ENCODE measurements at regions not wholly inside any gene's neighbourhood (a gene's known extent, or its start where the extent isn't known, plus 50 kb on each side); places are given as distances from the start of the nearest gene placed in this dataset.
A peak's percentile ranks its signal among the peaks of the same experiment; 100 is the strongest.

DNA sequence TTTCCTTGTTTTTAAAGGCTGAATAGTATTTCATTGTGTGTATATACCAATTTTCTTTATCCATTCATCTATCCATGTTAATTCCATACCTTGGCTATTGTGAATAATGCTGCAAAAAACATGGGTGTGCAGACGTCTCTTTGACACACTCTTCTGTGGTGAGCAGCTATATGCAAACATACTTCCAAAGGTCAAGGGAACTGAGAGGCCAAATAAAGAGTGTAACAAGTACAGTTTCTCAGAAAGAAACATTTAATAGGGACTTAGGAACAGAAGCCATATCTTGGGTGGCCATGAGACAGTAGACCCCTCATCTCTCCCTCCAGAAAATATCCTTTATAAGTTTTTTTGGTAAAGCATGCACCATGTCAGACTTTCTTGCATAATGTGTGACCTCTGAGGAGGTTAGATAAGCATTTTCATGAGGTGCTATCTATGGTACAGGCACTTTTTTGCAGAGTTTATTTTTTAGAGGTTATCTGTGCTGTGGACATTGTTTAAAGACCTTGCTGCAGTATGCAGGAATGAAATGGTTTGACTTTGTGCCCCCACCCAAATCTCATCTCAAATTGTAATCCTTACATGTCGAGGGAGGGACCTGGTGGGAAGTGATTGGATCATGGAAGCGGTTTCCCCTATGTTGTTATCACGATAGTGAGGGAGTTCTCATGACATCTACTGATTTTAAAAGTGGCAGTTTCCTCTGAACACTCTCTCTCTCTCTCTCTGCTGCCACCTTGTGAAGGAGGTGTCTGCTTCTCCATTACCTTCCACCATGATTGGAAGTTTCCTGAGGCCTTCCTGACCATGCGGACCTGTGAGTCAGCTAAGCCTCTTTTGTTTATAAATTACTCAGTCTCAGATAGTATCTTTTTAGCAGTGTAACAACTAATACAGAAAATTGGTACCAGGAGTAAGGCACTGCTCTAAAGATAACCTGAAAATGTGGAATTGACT, 1202.3 kb downstream of the GALC start:
- DNase-seq: peak; percentile 56
- Mint-ChIP-seq H3K4me1 (no peaks in the 10 kb centered on the region), H3K36me3 (ENCODE audit: low read depth) (peaks cover 7% of the 10 kb centered on the region), H3K27me3 (ENCODE audit: insufficient read depth) (no peaks in the 10 kb centered on the region), H3K4me3 (no peak overlapping the region), H3K9me3 (peaks cover 20% of the 10 kb centered on the region), H3K27ac (no peak overlapping the region)
- Histone ChIP-seq H3K27me3 (ENCODE audit: control insufficient read depth, insufficient read depth, low read length, poor library complexity, severe bottlenecking) (no peaks in the 10 kb centered on the region), H3K9me3 (ENCODE audit: control insufficient read depth, low read length) (peaks cover 17% of the 10 kb centered on the region), H3K4me3 (ENCODE audit: low read length) (no peak overlapping the region), H3K27ac (ENCODE audit: low read depth, low read length) (no peak overlapping the region), H3K4me1 (ENCODE audit: control insufficient read depth, insufficient read depth, low read length) (no peaks in the 10 kb centered on the region), H3K36me3 (ENCODE audit: control insufficient read depth, insufficient read depth, low read length) (no peaks in the 10 kb centered on the region), H3K9ac (ENCODE audit: extremely low read depth, low read length, poor library complexity, severe bottlenecking) (no peak overlapping the region)
- WGBS, 2 experiments (ENCODE audit: insufficient coverage in 1 of 2, insufficient read length in 1 of 2): 92% methylated on average over 5 of the region's 5 CpGs; no CpG with 5 or more reads in 1 of the 2 experiments
- TF ChIP-seq, protein P1, sequence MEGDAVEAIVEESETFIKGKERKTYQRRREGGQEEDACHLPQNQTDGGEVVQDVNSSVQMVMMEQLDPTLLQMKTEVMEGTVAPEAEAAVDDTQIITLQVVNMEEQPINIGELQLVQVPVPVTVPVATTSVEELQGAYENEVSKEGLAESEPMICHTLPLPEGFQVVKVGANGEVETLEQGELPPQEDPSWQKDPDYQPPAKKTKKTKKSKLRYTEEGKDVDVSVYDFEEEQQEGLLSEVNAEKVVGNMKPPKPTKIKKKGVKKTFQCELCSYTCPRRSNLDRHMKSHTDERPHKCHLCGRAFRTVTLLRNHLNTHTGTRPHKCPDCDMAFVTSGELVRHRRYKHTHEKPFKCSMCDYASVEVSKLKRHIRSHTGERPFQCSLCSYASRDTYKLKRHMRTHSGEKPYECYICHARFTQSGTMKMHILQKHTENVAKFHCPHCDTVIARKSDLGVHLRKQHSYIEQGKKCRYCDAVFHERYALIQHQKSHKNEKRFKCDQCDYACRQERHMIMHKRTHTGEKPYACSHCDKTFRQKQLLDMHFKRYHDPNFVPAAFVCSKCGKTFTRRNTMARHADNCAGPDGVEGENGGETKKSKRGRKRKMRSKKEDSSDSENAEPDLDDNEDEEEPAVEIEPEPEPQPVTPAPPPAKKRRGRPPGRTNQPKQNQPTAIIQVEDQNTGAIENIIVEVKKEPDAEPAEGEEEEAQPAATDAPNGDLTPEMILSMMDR (conservative IDR thresholded peaks at IDR 0.05): peak; percentile 65

DNA sequence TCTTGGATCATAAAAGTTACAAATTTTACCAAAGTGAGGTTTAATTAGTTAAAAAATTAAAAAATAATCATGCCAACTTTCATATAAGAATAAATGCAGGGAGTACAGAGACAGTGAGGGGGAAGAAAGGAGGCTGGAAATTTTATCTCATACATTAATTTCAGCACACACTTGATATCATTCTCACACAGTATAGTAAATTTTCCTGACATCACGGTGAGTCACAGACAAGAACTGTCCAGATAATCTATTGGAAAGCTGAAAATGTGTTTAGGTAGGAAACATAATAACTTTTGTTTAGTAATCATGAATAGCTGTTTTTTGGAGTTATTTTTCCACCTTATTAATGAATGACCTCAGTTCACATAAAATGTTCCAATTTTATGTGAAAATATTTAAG, 1204.8 kb downstream of the GALC start:
- no peaks in the 10 kb centered on the region for H3K27me3 Mint-ChIP-seq (ENCODE audit: insufficient read depth)
- DNase-seq: no peak
- H3K27ac ChIP-seq (ENCODE audit: low read depth, low read length): no peak overlapping the region
- peaks cover 17% of the 10 kb centered on the region for H3K9me3 ChIP-seq (ENCODE audit: control insufficient read depth, low read length)
- no peak overlapping the region for H3K9ac ChIP-seq (ENCODE audit: extremely low read depth, low read length, poor library complexity, severe bottlenecking)
- H3K27ac Mint-ChIP-seq: no peak overlapping the region
- peaks cover 20% of the 10 kb centered on the region for H3K9me3 Mint-ChIP-seq
- TF ChIP-seq, protein P1 (conservative IDR thresholded peaks at IDR 0.05): no peak
- H3K4me1 Mint-ChIP-seq: no peaks in the 10 kb centered on the region
- H3K27me3 ChIP-seq (ENCODE audit: control insufficient read depth, insufficient read depth, low read length, poor library complexity, severe bottlenecking): no peaks in the 10 kb centered on the region
- WGBS, 2 experiments (ENCODE audit: insufficient coverage in 1 of 2, insufficient read length in 1 of 2): 86% methylated on average over 1 of the region's 1 CpG; no CpG with 5 or more reads in 1 of the 2 experiments
- no peaks in the 10 kb centered on the region for H3K4me1 ChIP-seq (ENCODE audit: control insufficient read depth, insufficient read depth, low read length)
- no peaks in the 10 kb centered on the region for H3K36me3 ChIP-seq (ENCODE audit: control insufficient read depth, insufficient read depth, low read length)
- no peak overlapping the region for H3K4me3 ChIP-seq (ENCODE audit: low read length)
- peaks cover 7% of the 10 kb centered on the region for H3K36me3 Mint-ChIP-seq (ENCODE audit: low read depth)
- no peak overlapping the region for H3K4me3 Mint-ChIP-seq

DNA sequence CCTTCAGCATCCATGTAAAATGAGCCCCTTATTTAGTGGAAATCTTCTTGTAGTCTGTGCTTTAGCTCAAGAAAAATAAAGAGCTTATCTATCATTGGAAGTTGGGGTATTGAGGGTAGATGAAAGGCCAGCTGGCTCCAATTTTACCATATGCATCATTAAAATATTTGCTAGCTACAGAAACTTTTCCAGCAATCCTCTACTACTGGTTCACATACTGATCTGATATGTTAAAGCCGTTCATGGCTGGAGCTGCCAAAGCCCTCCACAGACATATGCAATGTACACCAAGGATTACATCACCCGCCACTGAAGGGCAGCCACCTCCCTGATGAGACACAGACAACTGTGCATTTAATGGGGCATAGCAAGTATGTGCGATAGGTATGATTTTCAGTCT, 1205.3 kb downstream of the GALC start:
- no peaks in the 10 kb centered on the region for H3K27me3 Mint-ChIP-seq (ENCODE audit: insufficient read depth)
- H3K4me3 Mint-ChIP-seq: no peak overlapping the region
- no peak for DNase-seq
- peaks cover 17% of the 10 kb centered on the region for H3K9me3 ChIP-seq (ENCODE audit: control insufficient read depth, low read length)
- no peaks in the 10 kb centered on the region for H3K4me1 ChIP-seq (ENCODE audit: control insufficient read depth, insufficient read depth, low read length)
- no peak overlapping the region for H3K27ac ChIP-seq (ENCODE audit: low read depth, low read length)
- H3K9me3 Mint-ChIP-seq: peaks cover 16% of the 10 kb centered on the region
- TF ChIP-seq, protein P1 (conservative IDR thresholded peaks at IDR 0.05): no peak
- no peak overlapping the region for H3K9ac ChIP-seq (ENCODE audit: extremely low read depth, low read length, poor library complexity, severe bottlenecking)
- H3K4me3 ChIP-seq (ENCODE audit: low read length): no peak overlapping the region
- H3K4me1 Mint-ChIP-seq: no peaks in the 10 kb centered on the region
- H3K36me3 ChIP-seq (ENCODE audit: control insufficient read depth, insufficient read depth, low read length): no peaks in the 10 kb centered on the region
- WGBS, 2 experiments (ENCODE audit: insufficient coverage in 1 of 2, insufficient read length in 1 of 2): 91 to 100% methylated on average over 1 to 3 of the region's 3 CpGs
- H3K27me3 ChIP-seq (ENCODE audit: control insufficient read depth, insufficient read depth, low read length, poor library complexity, severe bottlenecking): no peaks in the 10 kb centered on the region
- H3K27ac Mint-ChIP-seq: no peak overlapping the region
- peaks cover 7% of the 10 kb centered on the region for H3K36me3 Mint-ChIP-seq (ENCODE audit: low read depth)

Measured in endodermal cell (in vitro differentiated cells).